Activated CD4-positive, alpha-beta T cell treated with anti-CD3 and anti-CD28 coated beads for 24 hours (primary cell): ENCODE measurements at regions not wholly inside any gene's neighbourhood (a gene's known extent, or its start where the extent isn't known, plus 50 kb on each side); places are given as distances from the start of the nearest gene placed in this dataset.
"Not testable (repeated sequence)": the region's sequence is repeated elsewhere in the genome, so short reads cannot be mapped to it uniquely, and the experiment has no call there.

ENCODE experiments used
- DNase-seq, 2 donors: peaks; one replicate each; pipeline ENCODE4 v3.0.0-alpha.2; 2020; ENCODE audit warnings: low read depth in 2 of 2

- DNase-seq, result no peak
Measured at GRCh38 chr20:26216025-26216424, 519.4 kb upstream of the ZNF337 start.

- no peak for DNase-seq
Measured at GRCh38 chr20:26214991-26215390, 518.3 kb upstream of the ZNF337 start.

GRCh38 chr20:26209171-26209941 lies 512.7 kb upstream of the ZNF337 start:
- DNase-seq, result no peak

GRCh38 chr20:26208296-26209091 lies 511.8 kb upstream of the ZNF337 start:
- DNase-seq, result peak in 1 of 2 donors; percentile 10

GRCh38 chr20:26207967-26208295 lies 511.3 kb upstream of the ZNF337 start:
- DNase-seq, result peak in 1 of 2 donors; percentile 4

GRCh38 chr20:26207237-26207966 lies 510.7 kb upstream of the ZNF337 start:
- DNase-seq, result no peak

GRCh38 chr20:26205350-26205749 lies 508.7 kb upstream of the ZNF337 start:
- DNase-seq, result no peak

GRCh38 chr20:26201026-26201425 lies 504.4 kb upstream of the ZNF337 start:
- not testable (repeated sequence) for DNase-seq

GRCh38 chr20:26187329-26187728 lies 490.7 kb upstream of the ZNF337 start:
- DNase-seq, result not testable (repeated sequence)

- not testable (repeated sequence) for DNase-seq
Measured at GRCh38 chr20:26183720-26184119, 487.1 kb upstream of the ZNF337 start.

- not testable (repeated sequence) for DNase-seq
Measured at GRCh38 chr20:26181364-26181763, 484.7 kb upstream of the ZNF337 start.

GRCh38 chr20:26171875-26172274 lies 475.2 kb upstream of the ZNF337 start:
- not testable (repeated sequence) for DNase-seq

GRCh38 chr20:26169506-26169905 lies 472.9 kb upstream of the ZNF337 start:
- DNase-seq, result no peak

- DNase-seq, result no peak
Measured at GRCh38 chr20:26167499-26167898, 470.8 kb upstream of the ZNF337 start.

GRCh38 chr20:26163890-26164289 lies 467.2 kb upstream of the ZNF337 start:
- no peak for DNase-seq

GRCh38 chr20:26163151-26163550 lies 466.5 kb upstream of the ZNF337 start:
- not testable (repeated sequence) for DNase-seq

- not testable (repeated sequence) for DNase-seq
Measured at GRCh38 chr20:26161741-26162140, 465.1 kb upstream of the ZNF337 start.

- not testable (repeated sequence) for DNase-seq
Measured at GRCh38 chr20:26160916-26161315, 464.3 kb upstream of the ZNF337 start.

- no peak for DNase-seq
Measured at GRCh38 chr20:26154224-26154623, 457.6 kb upstream of the ZNF337 start.

GRCh38 chr20:26135325-26136110 lies 438.9 kb upstream of the ZNF337 start:
- DNase-seq, result no peak

GRCh38 chr20:26134606-26135005 lies 438.0 kb upstream of the ZNF337 start:
- DNase-seq, result no peak

GRCh38 chr20:26133794-26134193 lies 437.1 kb upstream of the ZNF337 start:
- not testable (repeated sequence) for DNase-seq
